ENCODE measurements at regions not wholly inside any gene's neighbourhood (a gene's known extent, or its start where the extent isn't known, plus 50 kb on each side); places are given as distances from the start of the nearest gene placed in this dataset.

GRCh38 chr2:217501887-217502286, 500.9 kb downstream of the TNS1 start:
- H3K4me1 ChIP-seq (ENCODE audit: insufficient read depth, low read length, poor library complexity, severe bottlenecking): no peaks in the 10 kb centered on the region
- H3K27ac ChIP-seq (ENCODE audit: low read depth, low read length, poor library complexity, severe bottlenecking): no peak overlapping the region
- POLR2A ChIA-PET: no interaction called here
- DNase-seq (ENCODE audit: low spot score): no peak
- H3K4me2 ChIP-seq (ENCODE audit: low read length): no peak overlapping the region
- no peaks in the 10 kb centered on the region for H3K79me2 ChIP-seq (ENCODE audit: insufficient read depth, low read depth, low read length)
- no peak overlapping the region for H2AFZ ChIP-seq (ENCODE audit: low read length)
- no peak for TF ChIP-seq CTCF (conservative IDR thresholded peaks at IDR 0.05; ENCODE audit: low read length)
- BruUV-seq (replicated peaks): no TSS peak
- no peak overlapping the region for H3K4me3 ChIP-seq (ENCODE audit: low read depth, low read length, poor library complexity, severe bottlenecking)
- intact Hi-C loops (cut with micrococcal nuclease; ENCODE audit: unreplicated experiment): no loop called here
- no peaks in the 10 kb centered on the region for H4K20me1 ChIP-seq (ENCODE audit: insufficient read depth, low read length)
- no peaks in the 10 kb centered on the region for H3K36me3 ChIP-seq (ENCODE audit: insufficient read depth, low read length)
- H3K9me3 ChIP-seq (ENCODE audit: low read length): no peaks in the 10 kb centered on the region
- no peaks in the 10 kb centered on the region for H3K9me2 ChIP-seq (ENCODE audit: insufficient read depth, low read length)
- CTCF ChIA-PET (ENCODE audit: unreplicated experiment): no interaction called here

GRCh38 chr2:217497843-217498377, 504.9 kb downstream of the TNS1 start:
- no peak for DNase-seq (ENCODE audit: low spot score)
- CTCF ChIA-PET (ENCODE audit: unreplicated experiment): no interaction called here

GRCh38 chr2:217494557-217494956, 508.2 kb downstream of the TNS1 start:
- no peaks in the 10 kb centered on the region for H4K20me1 ChIP-seq (ENCODE audit: insufficient read depth, low read length)
- no peaks in the 10 kb centered on the region for H3K79me2 ChIP-seq (ENCODE audit: insufficient read depth, low read depth, low read length)
- no TSS peak for BruUV-seq (replicated peaks)
- no peak overlapping the region for H3K4me3 ChIP-seq (ENCODE audit: low read depth, low read length, poor library complexity, severe bottlenecking)
- ChIA-PET POLR2A (no interaction called here), CTCF (ENCODE audit: unreplicated experiment) (no interaction called here)
- H3K9me2 ChIP-seq (ENCODE audit: insufficient read depth, low read length): no peaks in the 10 kb centered on the region
- no peaks in the 10 kb centered on the region for H3K9me3 ChIP-seq (ENCODE audit: low read length)
- no peak overlapping the region for H2AFZ ChIP-seq (ENCODE audit: low read length)
- H3K4me1 ChIP-seq (ENCODE audit: insufficient read depth, low read length, poor library complexity, severe bottlenecking): no peaks in the 10 kb centered on the region
- TF ChIP-seq EZH2phosphoT487 (IDR thresholded peaks at IDR 0.05; ENCODE audit: borderline replicate concordance, low read depth, low read length) (no peak), CTCF (conservative IDR thresholded peaks at IDR 0.05; ENCODE audit: low read length) (no peak)
- intact Hi-C loops (cut with micrococcal nuclease; ENCODE audit: unreplicated experiment): no loop called here
- no peaks in the 10 kb centered on the region for H3K36me3 ChIP-seq (ENCODE audit: insufficient read depth, low read length)
- H3K4me2 ChIP-seq (ENCODE audit: low read length): no peak overlapping the region
- DNase-seq (ENCODE audit: low spot score): no peak
- H3K27ac ChIP-seq (ENCODE audit: low read depth, low read length, poor library complexity, severe bottlenecking): no peak overlapping the region

More at GRCh38 chr2:217497843-217498377, 504.9 kb downstream of the TNS1 start:
- no peaks in the 10 kb centered on the region for H4K20me1 ChIP-seq (ENCODE audit: insufficient read depth, low read length)
- H3K9me3 ChIP-seq (ENCODE audit: low read length): no peaks in the 10 kb centered on the region
- H2AFZ ChIP-seq (ENCODE audit: low read length): no peak overlapping the region
- H3K27ac ChIP-seq (ENCODE audit: low read depth, low read length, poor library complexity, severe bottlenecking): no peak overlapping the region
- POLR2A ChIA-PET: interaction anchor here (0.7 kb wide), 1 partner anchor 196 kb away, joined by 3 read pairs; no protein-coding TSS in a partner anchor
- no peak for TF ChIP-seq EZH2phosphoT487 (IDR thresholded peaks at IDR 0.05; ENCODE audit: borderline replicate concordance, low read depth, low read length)
- intact Hi-C loops (cut with micrococcal nuclease; ENCODE audit: unreplicated experiment): no loop called here
- H3K4me2 ChIP-seq (ENCODE audit: low read length): no peak overlapping the region
- H3K4me3 ChIP-seq (ENCODE audit: low read depth, low read length, poor library complexity, severe bottlenecking): no peak overlapping the region
- no peaks in the 10 kb centered on the region for H3K36me3 ChIP-seq (ENCODE audit: insufficient read depth, low read length)
- no peaks in the 10 kb centered on the region for H3K4me1 ChIP-seq (ENCODE audit: insufficient read depth, low read length, poor library complexity, severe bottlenecking)
- no peaks in the 10 kb centered on the region for H3K9me2 ChIP-seq (ENCODE audit: insufficient read depth, low read length)
- no TSS peak for BruUV-seq (replicated peaks)
- no peaks in the 10 kb centered on the region for H3K79me2 ChIP-seq (ENCODE audit: insufficient read depth, low read depth, low read length)
